Skeletal muscle satellite cell (primary cell): ENCODE measurements at regions not wholly inside any gene's neighbourhood (a gene's known extent, or its start where the extent isn't known, plus 50 kb on each side); places are given as distances from the start of the nearest gene placed in this dataset.

ENCODE experiments used
- H3K27me3 ChIP-seq: 2 replicates; pipeline ENCODE4 v1.7.0; 2013; ENCODE audit warnings: low read length; ENCODE audit not compliant: control insufficient read depth, insufficient read depth
- H3K36me3 ChIP-seq: 2 replicates; pipeline ENCODE4 v1.7.0; 2013; ENCODE audit warnings: mild to moderate bottlenecking, control low read depth, low read length; ENCODE audit not compliant: insufficient read depth
- H3K4me1 ChIP-seq: 2 replicates; pipeline ENCODE4 v1.7.0; 2013; ENCODE audit warnings: low read length; ENCODE audit not compliant: control insufficient read depth, insufficient read depth
- H3K4me2 ChIP-seq: 2 replicates; pipeline ENCODE4 v1.7.0; 2013; ENCODE audit warnings: mild to moderate bottlenecking, low read length
- H3K4me3 ChIP-seq: 2 replicates; pipeline ENCODE4 v1.7.0; 2013; ENCODE audit warnings: low read length
- H3K9ac ChIP-seq: 2 replicates; pipeline ENCODE4 v1.7.0; 2013; ENCODE audit warnings: mild to moderate bottlenecking, low read depth, low read length, moderate library complexity
- H3K9me3 ChIP-seq: replicated peaks from 2 replicates; pipeline ENCODE4 v1.7.0; 2013; ENCODE audit warnings: mild to moderate bottlenecking, control low read depth, low read length

DNA sequence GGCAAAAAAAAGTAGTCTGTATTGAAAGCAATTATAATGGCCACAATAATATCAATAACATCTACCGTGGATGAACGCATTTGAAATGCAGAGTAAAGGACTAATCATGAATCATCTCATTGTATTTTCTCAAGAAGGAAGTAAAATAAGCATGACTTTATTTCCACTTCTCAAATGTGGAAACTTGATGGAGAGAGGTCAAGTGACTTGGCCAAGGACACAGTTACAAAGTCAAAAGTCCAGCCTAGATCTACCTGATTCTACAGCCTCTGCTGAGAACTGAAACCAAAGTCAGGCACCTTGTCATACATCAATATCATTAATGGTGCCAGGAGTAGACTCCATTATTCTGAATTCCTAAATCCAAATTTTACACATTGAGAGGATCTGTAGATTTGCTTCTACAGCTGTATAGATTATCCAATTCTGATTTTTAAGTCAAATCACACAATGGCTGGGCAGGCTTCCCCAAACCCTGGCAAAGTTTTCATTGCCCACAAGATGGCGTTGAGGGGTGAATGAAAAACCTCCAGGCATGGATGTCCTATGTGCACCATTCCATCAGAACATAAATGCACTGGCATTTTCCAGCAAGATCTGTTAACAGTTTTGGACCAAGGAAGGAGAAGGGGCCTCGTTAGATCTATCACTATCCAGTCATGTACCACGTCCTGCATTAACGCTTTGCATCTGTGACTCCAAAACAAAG lies 423.1 kb downstream of the MAFB start:
- Histone ChIP-seq H3K4me2 (no peak overlapping the region), H3K4me1 (no peaks in the 10 kb centered on the region), H3K36me3 (no peaks in the 10 kb centered on the region), H3K9ac (no peak overlapping the region), H3K4me3 (no peak overlapping the region), H3K9me3 (no peaks in the 10 kb centered on the region), H3K27me3 (peaks cover 13% of the 10 kb centered on the region)

DNA sequence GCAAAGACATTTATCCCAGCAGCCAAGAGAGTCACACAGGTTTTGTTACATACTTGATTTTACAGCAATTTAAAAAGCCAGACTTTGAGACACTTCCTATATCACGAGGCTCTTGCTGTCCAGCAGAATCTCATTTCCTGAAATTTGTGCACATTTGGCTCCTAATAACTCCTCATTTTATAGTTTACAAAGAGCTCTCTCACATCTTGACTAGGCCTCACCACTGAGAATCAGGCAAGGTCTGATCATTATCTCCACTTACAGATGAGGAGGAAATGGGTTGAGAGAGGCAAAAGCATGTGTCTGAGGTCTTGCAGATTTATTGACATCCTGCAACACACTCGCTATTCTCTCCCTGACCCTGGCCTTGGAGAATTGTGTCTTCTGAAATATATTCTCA lies 426.8 kb downstream of the MAFB start:
- H3K27me3 ChIP-seq = peaks cover 19% of the 10 kb centered on the region

DNA sequence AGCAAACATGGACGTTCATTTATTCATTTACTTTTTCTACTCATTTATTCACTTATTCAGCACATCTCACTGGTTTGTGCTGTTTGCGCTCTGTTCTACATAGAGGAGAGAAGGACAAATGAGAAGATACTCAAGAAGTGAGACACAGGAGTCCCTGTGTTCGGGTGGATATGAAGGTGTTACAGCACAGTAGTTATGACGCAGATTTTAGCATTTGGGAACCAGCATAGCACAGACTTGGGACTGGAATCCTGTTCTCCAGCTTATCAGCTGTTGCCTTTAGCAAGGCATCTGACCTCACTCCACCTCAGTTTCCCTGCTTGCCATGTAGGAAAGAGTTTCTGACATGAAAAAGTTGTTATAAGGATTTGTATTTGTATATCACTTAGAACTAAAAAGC lies 430.1 kb downstream of the MAFB start:
- no peaks in the 10 kb centered on the region for H3K4me1 ChIP-seq
- no peak overlapping the region for H3K9ac ChIP-seq
- H3K4me3 ChIP-seq = no peak overlapping the region
- H3K9me3 ChIP-seq = no peaks in the 10 kb centered on the region
- peaks cover 12% of the 10 kb centered on the region for H3K27me3 ChIP-seq
- no peak overlapping the region for H3K4me2 ChIP-seq
- H3K36me3 ChIP-seq = no peaks in the 10 kb centered on the region

More for the DNA sequence above, 426.8 kb downstream of the MAFB start:
- H3K4me3 ChIP-seq = no peak overlapping the region
- H3K36me3 ChIP-seq = no peaks in the 10 kb centered on the region
- no peak overlapping the region for H3K4me2 ChIP-seq
- no peaks in the 10 kb centered on the region for H3K4me1 ChIP-seq
- no peaks in the 10 kb centered on the region for H3K9me3 ChIP-seq
- no peak overlapping the region for H3K9ac ChIP-seq

DNA sequence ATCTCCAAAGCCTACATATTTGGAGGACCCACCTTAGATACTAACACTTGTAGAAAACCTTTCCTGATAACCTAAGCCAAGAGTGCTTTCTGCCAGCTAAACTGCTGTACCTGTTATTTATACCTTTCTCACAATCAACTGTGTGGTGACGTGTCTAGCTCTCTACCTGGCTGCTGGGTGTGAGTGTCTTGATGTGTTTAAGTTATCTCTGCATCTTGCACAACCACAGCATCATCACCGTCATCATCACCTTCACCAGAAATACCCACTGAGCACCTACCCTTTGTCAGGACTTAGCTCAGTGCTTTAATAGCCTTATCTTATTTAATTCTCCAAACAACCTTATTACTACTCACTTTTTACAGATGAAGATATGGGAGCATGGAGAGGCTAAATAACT lies 431.3 kb downstream of the MAFB start:
- peaks cover 12% of the 10 kb centered on the region for H3K27me3 ChIP-seq
- H3K36me3 ChIP-seq = no peaks in the 10 kb centered on the region
- no peaks in the 10 kb centered on the region for H3K4me1 ChIP-seq

DNA sequence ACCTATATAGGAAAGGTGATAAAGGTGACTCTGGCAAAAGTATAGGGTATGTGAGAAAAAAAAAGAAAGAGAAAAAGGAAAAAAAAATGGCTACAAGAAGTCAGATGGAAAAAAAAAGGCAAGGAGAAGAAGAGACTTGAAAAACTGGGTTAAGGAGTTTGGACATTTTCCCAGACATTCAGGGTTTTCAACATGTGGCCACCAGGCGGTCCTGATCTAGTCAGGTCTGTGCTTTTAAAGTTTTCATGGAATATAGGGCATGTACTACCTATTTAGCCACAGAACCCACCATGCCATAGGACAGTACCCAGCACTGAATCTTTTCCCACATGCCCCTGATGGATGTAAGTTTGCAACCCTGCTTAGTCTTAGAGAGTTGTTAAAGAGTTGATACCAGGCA lies 433.7 kb downstream of the MAFB start:
- peaks cover 12% of the 10 kb centered on the region for H3K27me3 ChIP-seq
- no peak overlapping the region for H3K4me2 ChIP-seq
- H3K4me3 ChIP-seq = no peak overlapping the region
- no peaks in the 10 kb centered on the region for H3K4me1 ChIP-seq
- no peaks in the 10 kb centered on the region for H3K9me3 ChIP-seq
- no peaks in the 10 kb centered on the region for H3K36me3 ChIP-seq
- H3K9ac ChIP-seq = no peak overlapping the region

More for the DNA sequence above, 431.3 kb downstream of the MAFB start:
- Histone ChIP-seq H3K4me3 (no peak overlapping the region), H3K9ac (no peak overlapping the region), H3K4me2 (no peak overlapping the region), H3K9me3 (no peaks in the 10 kb centered on the region)

DNA sequence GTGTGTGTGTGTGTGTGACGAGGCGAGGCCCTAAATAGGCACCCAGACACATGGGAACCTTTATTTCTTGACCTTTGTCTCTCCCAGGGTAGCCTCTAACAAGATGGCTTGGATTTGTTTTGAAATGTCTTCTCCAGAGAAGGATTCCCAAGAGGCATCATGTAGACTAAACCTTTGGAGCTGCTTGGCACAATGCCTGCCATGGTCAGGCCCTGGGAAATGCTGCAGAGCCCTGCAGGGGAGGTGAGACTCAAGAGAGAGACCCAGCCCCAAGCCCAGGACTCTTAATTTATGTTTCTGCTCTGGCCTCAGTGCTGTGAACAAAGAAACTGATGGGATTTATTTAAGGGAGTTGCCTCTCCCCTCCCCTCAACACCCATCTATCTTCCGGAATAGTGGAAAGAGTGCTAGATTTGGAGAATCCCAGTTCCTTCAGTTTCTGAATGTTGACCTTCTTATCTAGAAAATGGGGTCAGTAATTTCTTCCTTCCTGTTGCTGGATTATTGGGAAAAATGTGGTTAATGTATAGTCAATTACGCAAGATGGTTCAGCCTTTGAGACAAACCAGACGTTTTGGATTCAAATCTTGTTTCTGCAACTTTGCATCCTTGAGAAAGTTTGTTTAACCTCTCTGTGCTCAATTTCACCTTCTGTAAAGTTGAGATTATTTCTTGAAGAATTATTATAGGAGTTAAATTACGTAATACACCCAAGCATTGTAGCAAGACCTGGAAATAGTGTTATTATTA lies 434.8 kb downstream of the MAFB start:
- Histone ChIP-seq H3K9me3 (no peaks in the 10 kb centered on the region), H3K36me3 (no peaks in the 10 kb centered on the region)

DNA sequence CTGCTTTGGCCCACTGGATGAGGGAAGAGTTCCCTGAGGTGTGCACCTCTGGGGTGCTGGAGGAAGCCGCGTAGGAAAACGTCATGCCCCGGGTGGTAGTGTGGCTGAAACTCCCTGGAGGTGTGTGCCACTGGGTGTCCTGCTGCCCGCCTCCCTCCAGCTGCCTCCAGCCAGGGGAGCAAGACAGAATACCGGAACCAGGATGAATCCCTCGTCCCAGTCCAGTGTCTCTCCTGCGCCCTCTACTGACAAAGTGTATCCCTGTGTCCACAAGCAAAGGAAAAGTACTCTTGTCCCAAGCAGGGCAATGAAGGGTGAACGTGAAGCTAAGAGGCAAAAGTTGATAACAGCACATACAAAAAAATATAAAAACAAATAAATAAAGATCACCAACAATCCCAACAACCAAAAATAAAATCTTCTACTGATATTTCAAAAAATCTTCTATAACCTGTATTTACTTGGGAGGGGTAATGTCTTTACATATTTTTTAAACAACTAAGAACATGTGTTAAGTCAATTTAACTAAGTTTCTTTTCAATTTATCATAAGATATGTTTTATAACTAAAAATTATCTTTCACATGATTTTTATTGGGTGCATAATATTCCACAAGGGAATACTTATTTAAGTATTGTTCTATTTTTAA lies 437.6 kb downstream of the MAFB start:
- no peaks in the 10 kb centered on the region for H3K9me3 ChIP-seq
- H3K36me3 ChIP-seq = no peaks in the 10 kb centered on the region
- H3K4me2 ChIP-seq = no peak overlapping the region

More for the DNA sequence above, 434.8 kb downstream of the MAFB start:
- Histone ChIP-seq H3K4me3 (no peak overlapping the region), H3K4me1 (no peaks in the 10 kb centered on the region), H3K9ac (no peak overlapping the region), H3K27me3 (peaks cover 12% of the 10 kb centered on the region), H3K4me2 (no peak overlapping the region)

DNA sequence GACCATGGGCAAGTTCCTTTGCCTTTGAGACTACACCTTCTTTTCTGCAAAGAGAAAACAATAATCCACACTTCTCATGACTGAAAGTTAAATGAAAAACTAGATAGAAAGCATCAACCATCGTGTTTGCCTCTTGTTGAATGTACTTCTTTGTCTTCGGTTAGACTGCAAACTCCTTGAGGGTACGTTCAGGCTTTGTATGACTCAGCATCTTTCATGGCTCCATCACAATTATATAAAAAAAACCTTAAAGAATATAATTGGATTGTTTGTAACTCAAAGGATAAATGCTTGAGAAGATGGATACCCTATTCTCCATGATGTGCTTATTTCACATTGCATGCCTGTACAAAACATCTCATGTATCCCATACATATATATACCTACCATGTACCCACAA lies 439.2 kb downstream of the MAFB start:
- Histone ChIP-seq H3K9me3 (no peaks in the 10 kb centered on the region), H3K4me3 (no peak overlapping the region), H3K36me3 (no peaks in the 10 kb centered on the region), H3K27me3 (no peaks in the 10 kb centered on the region), H3K9ac (no peak overlapping the region), H3K4me2 (no peak overlapping the region), H3K4me1 (no peaks in the 10 kb centered on the region)

More for the DNA sequence above, 437.6 kb downstream of the MAFB start:
- H3K4me1 ChIP-seq = no peaks in the 10 kb centered on the region
- H3K9ac ChIP-seq = no peak overlapping the region
- no peak overlapping the region for H3K4me3 ChIP-seq
- no peaks in the 10 kb centered on the region for H3K27me3 ChIP-seq

DNA sequence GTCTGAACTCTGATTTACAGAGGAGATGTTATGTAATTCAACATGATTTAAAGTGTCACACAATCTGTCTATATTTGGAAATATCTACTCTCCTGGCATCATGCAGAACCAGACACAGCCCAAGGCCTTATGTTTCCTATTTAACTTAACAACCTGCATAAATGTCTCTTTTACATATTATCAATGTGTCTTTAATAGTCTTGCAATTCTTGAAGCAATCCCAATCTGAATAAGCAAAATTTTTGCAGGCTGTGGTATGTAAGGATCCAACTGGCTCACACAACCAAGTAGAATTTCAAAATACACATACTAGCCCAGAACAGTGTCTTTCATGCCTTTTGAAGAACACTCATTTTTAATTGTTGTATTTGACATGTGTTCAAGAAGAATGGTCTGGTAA lies 443.2 kb downstream of the MAFB start:
- Histone ChIP-seq H3K27me3 (peaks cover 6% of the 10 kb centered on the region), H3K4me3 (no peak overlapping the region), H3K9ac (no peak overlapping the region), H3K4me2 (no peak overlapping the region), H3K9me3 (no peaks in the 10 kb centered on the region), H3K36me3 (no peaks in the 10 kb centered on the region), H3K4me1 (no peaks in the 10 kb centered on the region)

DNA sequence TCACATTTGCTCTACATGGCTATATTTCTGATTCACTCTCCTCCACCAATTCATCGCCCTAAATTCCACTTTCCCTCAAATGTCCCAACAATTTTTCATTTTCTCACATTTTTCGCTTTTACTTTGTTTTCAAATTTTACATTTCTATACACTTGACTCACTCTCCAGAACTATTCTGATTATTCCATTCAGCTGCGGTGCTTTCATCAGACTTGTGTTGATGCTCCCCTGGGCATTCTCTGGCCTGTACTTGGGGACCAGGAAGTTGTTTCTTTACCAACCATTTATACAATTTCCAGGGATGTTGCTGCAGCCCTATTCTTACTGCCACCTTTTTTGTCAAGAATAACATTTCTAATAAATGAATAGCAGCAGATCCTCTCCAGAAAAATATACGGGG lies 444.8 kb downstream of the MAFB start:
- Histone ChIP-seq H3K4me1 (no peaks in the 10 kb centered on the region), H3K4me3 (no peak overlapping the region), H3K4me2 (no peak overlapping the region), H3K36me3 (no peaks in the 10 kb centered on the region), H3K27me3 (peaks cover 6% of the 10 kb centered on the region), H3K9ac (no peak overlapping the region), H3K9me3 (no peaks in the 10 kb centered on the region)

DNA sequence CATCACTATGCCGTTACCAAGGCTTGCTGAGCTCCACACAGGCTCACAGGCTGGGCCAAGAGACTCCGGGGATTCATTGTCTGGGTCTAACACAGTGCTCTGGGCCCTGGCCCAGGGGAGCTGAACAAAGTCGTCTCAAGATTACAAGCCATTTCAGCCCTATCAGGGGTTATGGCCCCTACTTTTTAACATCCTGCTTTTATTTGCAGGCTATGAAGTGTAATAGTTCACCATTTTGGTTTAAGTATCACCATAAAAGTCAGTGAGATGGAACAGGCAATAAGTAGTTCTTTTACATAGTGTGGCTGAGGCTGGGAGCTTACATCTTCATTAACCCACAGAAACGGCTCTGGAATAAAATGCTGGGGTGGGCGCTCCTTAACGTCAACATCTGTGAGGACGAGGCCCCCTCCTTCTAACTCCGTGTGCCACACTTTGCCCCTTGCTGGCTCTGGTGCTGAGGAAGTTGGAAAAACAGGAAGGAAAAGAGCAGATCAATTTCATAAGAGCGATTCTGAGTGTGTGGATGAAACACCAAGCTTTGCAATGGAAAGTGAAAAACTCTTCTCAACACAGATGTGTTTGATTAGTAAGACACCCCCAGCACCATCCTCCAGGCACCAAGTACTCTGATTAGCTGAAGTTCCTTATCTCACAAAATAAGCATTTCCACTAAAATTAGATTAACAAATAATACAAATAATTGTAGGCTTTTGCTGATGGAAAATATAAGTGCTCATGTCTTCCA lies 447.3 kb downstream of the MAFB start:
- Histone ChIP-seq H3K27me3 (peaks cover 6% of the 10 kb centered on the region), H3K4me1 (no peaks in the 10 kb centered on the region), H3K4me3 (no peak overlapping the region), H3K9ac (no peak overlapping the region), H3K9me3 (no peaks in the 10 kb centered on the region), H3K4me2 (no peak overlapping the region), H3K36me3 (no peaks in the 10 kb centered on the region)
